ENCODE measurements at regions not wholly inside any gene's neighbourhood (a gene's known extent, or its start where the extent isn't known, plus 50 kb on each side); places are given as distances from the start of the nearest gene placed in this dataset.
A peak's percentile ranks its signal among the peaks of the same experiment; 100 is the strongest.

- Mint-ChIP-seq H3K27me3 (ENCODE audit: low read depth) (no peaks in the 10 kb centered on the region), H3K4me3 (no peak overlapping the region), H3K36me3 (ENCODE audit: insufficient read depth in 1 of 3, low read depth in 3 of 3) (no peaks in the 10 kb centered on the region), H3K9me3 (no peaks in the 10 kb centered on the region), H3K27ac (no peak overlapping the region), H3K4me1 (peaks cover 5 to 13% of the 10 kb centered on the region in 2 experiments; a peak in 3 of 4 replicates)
- Histone ChIP-seq H2BK5ac (ENCODE audit: insufficient read length, low read length) (no peak overlapping the region), H2AFZ (ENCODE audit: low read length) (no peak overlapping the region), H3K79me1 (ENCODE audit: insufficient read depth, low read depth, low read length, poor library complexity, severe bottlenecking) (no peaks in the 10 kb centered on the region), H3K9ac (ENCODE audit: extremely low read depth, insufficient read length, low read length) (no peak overlapping the region), H3K56ac (ENCODE audit: insufficient read length, low read depth, low read length) (no peak overlapping the region), H3K23ac (ENCODE audit: insufficient read length, low read depth, low read length) (no peak overlapping the region), H2AK5ac (ENCODE audit: insufficient read length, low read length) (no peak overlapping the region), H2BK12ac (ENCODE audit: insufficient read length, low read depth, low read length) (no peak overlapping the region), H2BK120ac (ENCODE audit: low read depth, low read length, poor library complexity, severe bottlenecking) (no peak overlapping the region), H3K4me2 (ENCODE audit: insufficient read depth, insufficient read length, low read length) (no peak overlapping the region), H3K4ac (ENCODE audit: low read depth, low read length) (no peak overlapping the region), H3K4me1 (ENCODE audit: insufficient read depth, low read length) (no peaks in the 10 kb centered on the region), H2BK15ac (ENCODE audit: low read depth, low read length) (no peak overlapping the region), H3K27me3 (ENCODE audit: insufficient read depth, low read length) (no peaks in the 10 kb centered on the region), H3K27ac (ENCODE audit: insufficient read length, low read depth, low read length) (no peak overlapping the region), H2BK20ac (ENCODE audit: low read depth, low read length, poor library complexity, severe bottlenecking) (no peak overlapping the region), H4K20me1 (ENCODE audit: control insufficient read depth, insufficient read depth, insufficient read length) (no peaks in the 10 kb centered on the region), H3K18ac (ENCODE audit: insufficient read length, low read depth, low read length) (no peak overlapping the region), H3K23me2 (ENCODE audit: insufficient read length, low read depth, low read length, poor library complexity, severe bottlenecking) (no peaks in the 10 kb centered on the region), H3K14ac (ENCODE audit: insufficient read depth, low read length) (no peak overlapping the region), H3K79me2 (ENCODE audit: insufficient read depth, low read length) (no peaks in the 10 kb centered on the region), H4K8ac (replicated peaks; ENCODE audit: insufficient read length, low read depth, low read length) (no peak overlapping the region), H4K5ac (ENCODE audit: insufficient read length, low read depth, low read length) (no peak overlapping the region), H3T11ph (ENCODE audit: low read length) (no peak overlapping the region), H4K91ac (ENCODE audit: insufficient read length, low read depth, low read length) (no peak overlapping the region), H3K9me3 (ENCODE audit: control insufficient read depth, low read depth, low read length) (no peaks in the 10 kb centered on the region)
- WGBS (ENCODE audit: extremely low coverage, insufficient read length, low lambda C conversion rate), result no CpG with 5 or more reads among the region's 3 CpGs
- no peak for DNase-seq
- TF ChIP-seq CTCF (conservative IDR thresholded peaks at IDR 0.05), result peak; percentile 24; the same call in 1 of the 3 replicates
Measured at GRCh38 chr7:97801108-97801507, 69.2 kb downstream of the TAC1 start.
